Neural cell (in vitro differentiated cells): ENCODE measurements at regions not wholly inside any gene's neighbourhood (a gene's known extent, or its start where the extent isn't known, plus 50 kb on each side); places are given as distances from the start of the nearest gene placed in this dataset.
A peak's percentile ranks its signal among the peaks of the same experiment; 100 is the strongest.

ENCODE experiments used
- H2AFZ ChIP-seq: fragments of 200-600, 300-800 bp; sonication (generic), shearing (Covaris generic); 2 replicates; pipeline ENCODE4 v1.6.0; 2014; ENCODE audit warnings: low read depth, mild to moderate bottlenecking, antibody characterized with exemption, low read length, moderate library complexity
- H3F3A ChIP-seq: fragments of 200-600 bp; shearing (Covaris generic); 2 replicates; pipeline ENCODE4 v1.6.1; 2016; ENCODE audit warnings: mild to moderate bottlenecking, moderate library complexity, mixed read lengths, antibody characterized with exemption, low read length; ENCODE audit not compliant: insufficient read depth, poor library complexity, severe bottlenecking
- H3K27ac ChIP-seq: fragments of 200-600, 300-800 bp; sonication (generic), shearing (Covaris generic); 2 replicates; pipeline ENCODE4 v1.5.1; 2014; ENCODE audit warnings: mild to moderate bottlenecking, low read length, moderate library complexity
- H3K27me3 ChIP-seq: fragments of 300-800, 200-600 bp; sonication (generic), shearing (Covaris generic); 2 replicates; pipeline ENCODE4 v1.6.0; 2014; ENCODE audit warnings: mild to moderate bottlenecking, low read depth, low read length, moderate library complexity; ENCODE audit not compliant: insufficient read depth
- H3K36me3 ChIP-seq: fragments of 300-800, 200-600 bp; sonication (generic), shearing (Covaris generic); 2 replicates; pipeline ENCODE4 v1.5.1; 2014; ENCODE audit warnings: mild to moderate bottlenecking, antibody characterized with exemption, low read length, moderate library complexity; ENCODE audit not compliant: insufficient read depth
- H3K4me2 ChIP-seq: fragments of 300-800, 200-600 bp; sonication (generic), shearing (Covaris generic); 2 replicates; pipeline ENCODE4 v1.6.0; 2014; ENCODE audit warnings: mild to moderate bottlenecking, low read length
- H3K4me3 ChIP-seq: fragments of 300-800, 200-600 bp; sonication (generic), shearing (Covaris generic); 2 replicates; pipeline ENCODE4 v1.5.1; 2014; ENCODE audit warnings: mild to moderate bottlenecking, low read length, moderate library complexity
- H3K79me2 ChIP-seq: fragments of 200-600 bp; shearing (Covaris generic); replicated peaks from 2 replicates; pipeline ENCODE4 v1.6.0; 2014; ENCODE audit warnings: mild to moderate bottlenecking, low read length, moderate library complexity; ENCODE audit not compliant: insufficient read depth
- H3K9ac ChIP-seq: fragments of 300-800, 200-600 bp; sonication (generic), shearing (Covaris generic); 2 replicates; pipeline ENCODE4 v1.6.1; 2016; ENCODE audit warnings: mild to moderate bottlenecking, low read length, mixed read lengths
- H3K9me2 ChIP-seq: fragments of 200-600 bp; shearing (Covaris generic); 2 replicates; pipeline ENCODE4 v1.6.1; 2016; ENCODE audit warnings: mild to moderate bottlenecking, low read length, mixed read lengths; ENCODE audit not compliant: insufficient read depth
- H3K9me3 ChIP-seq: fragments of 200-600, 300-800 bp; sonication (generic), shearing (Covaris generic); 2 replicates; pipeline ENCODE4 v1.6.1; 2016; ENCODE audit warnings: mild to moderate bottlenecking, mixed run types, low read length, moderate library complexity, mixed read lengths
- H4K20me1 ChIP-seq: fragments of 200-600 bp; shearing (Covaris generic); 2 replicates; pipeline ENCODE4 v1.6.1; 2016; ENCODE audit warnings: mild to moderate bottlenecking, mixed run types; ENCODE audit not compliant: insufficient read depth
- EP300 ChIP-seq: fragments of 450-650 bp; conservative IDR thresholded peaks from 2 replicates; pipeline ENCODE4 v1.6.1; 2014; ENCODE audit warnings: antibody characterized with exemption, mild to moderate bottlenecking, moderate library complexity; ENCODE audit not compliant: poor library complexity, severe bottlenecking
- EZH2 ChIP-seq: fragments of 200-600, 300-800 bp; shearing (Covaris generic), sonication (generic); IDR thresholded peaks from 2 replicates; pipeline ENCODE4 v1.6.1; 2014; ENCODE audit warnings: antibody characterized with exemption, low read length, borderline replicate concordance, mild to moderate bottlenecking; ENCODE audit not compliant: insufficient read depth, poor library complexity, severe bottlenecking
- MXI1 ChIP-seq: fragments of 450-650 bp; conservative IDR thresholded peaks from 2 replicates; pipeline ENCODE4 v1.6.1; 2014; ENCODE audit warnings: antibody characterized with exemption, mild to moderate bottlenecking; ENCODE audit not compliant: poor library complexity, severe bottlenecking
- POLR2AphosphoS5 ChIP-seq: IDR thresholded peaks from 2 replicates; pipeline ENCODE4 v1.6.1; 2012
- RAD21 ChIP-seq: fragments of 450-650 bp; conservative IDR thresholded peaks from 2 replicates; pipeline ENCODE4 v1.6.1; 2014; ENCODE audit warnings: antibody characterized with exemption, mild to moderate bottlenecking, moderate library complexity
- SMC3 ChIP-seq: fragments of 450-650 bp; conservative IDR thresholded peaks from 2 replicates; pipeline ENCODE4 v1.6.1; 2014; ENCODE audit warnings: antibody characterized with exemption, mild to moderate bottlenecking, moderate library complexity; ENCODE audit not compliant: poor library complexity
- TAF1 ChIP-seq: IDR thresholded peaks from 2 replicates; pipeline ENCODE4 v1.6.1; 2012; ENCODE audit warnings: low read depth
- TF ChIP-seq, protein P1 (sequence below): fragments of 450-650 bp; IDR thresholded peaks from 2 replicates; pipeline ENCODE4 v1.5.1; 2014; ENCODE audit warnings: antibody characterized with exemption, mild to moderate bottlenecking, moderate library complexity; ENCODE audit not compliant: poor library complexity, severe bottlenecking
- TF ChIP-seq, protein P2 (sequence below): IDR thresholded peaks from 2 replicates; pipeline ENCODE4 v1.6.1; 2012; ENCODE audit warnings: borderline replicate concordance

GRCh38 chr6:95091823-95092436, 485.4 kb upstream of the MANEA start:
- Histone ChIP-seq H3K4me3 (no peak overlapping the region), H3F3A (no peaks in the 10 kb centered on the region)
- no peak for TF ChIP-seq EP300
- peak; percentile 83 for TF ChIP-seq SMC3
- TF ChIP-seq RAD21, result peak; percentile 89
- TF ChIP-seq, protein P1, sequence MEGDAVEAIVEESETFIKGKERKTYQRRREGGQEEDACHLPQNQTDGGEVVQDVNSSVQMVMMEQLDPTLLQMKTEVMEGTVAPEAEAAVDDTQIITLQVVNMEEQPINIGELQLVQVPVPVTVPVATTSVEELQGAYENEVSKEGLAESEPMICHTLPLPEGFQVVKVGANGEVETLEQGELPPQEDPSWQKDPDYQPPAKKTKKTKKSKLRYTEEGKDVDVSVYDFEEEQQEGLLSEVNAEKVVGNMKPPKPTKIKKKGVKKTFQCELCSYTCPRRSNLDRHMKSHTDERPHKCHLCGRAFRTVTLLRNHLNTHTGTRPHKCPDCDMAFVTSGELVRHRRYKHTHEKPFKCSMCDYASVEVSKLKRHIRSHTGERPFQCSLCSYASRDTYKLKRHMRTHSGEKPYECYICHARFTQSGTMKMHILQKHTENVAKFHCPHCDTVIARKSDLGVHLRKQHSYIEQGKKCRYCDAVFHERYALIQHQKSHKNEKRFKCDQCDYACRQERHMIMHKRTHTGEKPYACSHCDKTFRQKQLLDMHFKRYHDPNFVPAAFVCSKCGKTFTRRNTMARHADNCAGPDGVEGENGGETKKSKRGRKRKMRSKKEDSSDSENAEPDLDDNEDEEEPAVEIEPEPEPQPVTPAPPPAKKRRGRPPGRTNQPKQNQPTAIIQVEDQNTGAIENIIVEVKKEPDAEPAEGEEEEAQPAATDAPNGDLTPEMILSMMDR, result peak; percentile 85
- TF ChIP-seq MXI1, result no peak

DNA sequence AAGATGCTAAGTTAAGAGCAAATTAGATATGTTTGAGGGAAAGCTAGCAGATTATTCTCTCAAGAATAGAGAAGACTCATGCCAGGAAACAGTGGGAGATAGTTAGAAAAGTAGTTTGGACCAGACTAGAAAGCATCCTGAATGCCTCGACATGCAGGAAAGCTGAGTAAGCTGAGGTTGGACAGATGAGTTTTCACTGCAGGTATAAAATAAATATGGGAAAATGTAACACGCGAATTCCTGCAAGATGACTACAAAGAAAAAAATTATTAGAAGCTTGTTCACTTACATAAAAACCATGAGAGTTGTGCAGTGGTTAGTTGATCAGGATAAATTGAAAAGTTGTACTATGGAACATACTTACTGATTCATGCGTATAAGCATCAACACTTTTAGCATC, 484.2 kb upstream of the MANEA start:
- no peaks in the 10 kb centered on the region for H3K79me2 ChIP-seq
- no peaks in the 10 kb centered on the region for H3K9me2 ChIP-seq
- TF ChIP-seq SMC3 (no peak), EP300 (no peak)
- TF ChIP-seq, protein P1, result no peak
- no peaks in the 10 kb centered on the region for H4K20me1 ChIP-seq
- no peaks in the 10 kb centered on the region for H3K27me3 ChIP-seq
- H3K4me2 ChIP-seq, result no peak overlapping the region
- H3K36me3 ChIP-seq, result no peaks in the 10 kb centered on the region
- no peaks in the 10 kb centered on the region for H3F3A ChIP-seq
- H2AFZ ChIP-seq, result no peak overlapping the region
- H3K9me3 ChIP-seq, result no peaks in the 10 kb centered on the region
- no peak overlapping the region for H3K9ac ChIP-seq
- H3K4me3 ChIP-seq, result no peak overlapping the region
- no peak overlapping the region for H3K27ac ChIP-seq

More at GRCh38 chr6:95091823-95092436, 485.4 kb upstream of the MANEA start:
- H3K36me3 ChIP-seq, result no peaks in the 10 kb centered on the region
- no peak overlapping the region for H2AFZ ChIP-seq
- no peak overlapping the region for H3K9ac ChIP-seq
- no peaks in the 10 kb centered on the region for H3K9me3 ChIP-seq
- no peaks in the 10 kb centered on the region for H3K79me2 ChIP-seq
- no peaks in the 10 kb centered on the region for H3K9me2 ChIP-seq
- H3K27me3 ChIP-seq, result no peaks in the 10 kb centered on the region
- no peak overlapping the region for H3K4me2 ChIP-seq
- no peak overlapping the region for H3K27ac ChIP-seq
- H4K20me1 ChIP-seq, result no peaks in the 10 kb centered on the region

GRCh38 chr6:95094751-95095663, 482.3 kb upstream of the MANEA start:
- no peak overlapping the region for H3K4me2 ChIP-seq
- H4K20me1 ChIP-seq, result no peaks in the 10 kb centered on the region
- no peaks in the 10 kb centered on the region for H3K36me3 ChIP-seq
- no peaks in the 10 kb centered on the region for H3K27me3 ChIP-seq
- H3F3A ChIP-seq, result no peaks in the 10 kb centered on the region
- TF ChIP-seq TAF1, result no peak
- no peak for TF ChIP-seq SMC3
- TF ChIP-seq, protein P2, sequence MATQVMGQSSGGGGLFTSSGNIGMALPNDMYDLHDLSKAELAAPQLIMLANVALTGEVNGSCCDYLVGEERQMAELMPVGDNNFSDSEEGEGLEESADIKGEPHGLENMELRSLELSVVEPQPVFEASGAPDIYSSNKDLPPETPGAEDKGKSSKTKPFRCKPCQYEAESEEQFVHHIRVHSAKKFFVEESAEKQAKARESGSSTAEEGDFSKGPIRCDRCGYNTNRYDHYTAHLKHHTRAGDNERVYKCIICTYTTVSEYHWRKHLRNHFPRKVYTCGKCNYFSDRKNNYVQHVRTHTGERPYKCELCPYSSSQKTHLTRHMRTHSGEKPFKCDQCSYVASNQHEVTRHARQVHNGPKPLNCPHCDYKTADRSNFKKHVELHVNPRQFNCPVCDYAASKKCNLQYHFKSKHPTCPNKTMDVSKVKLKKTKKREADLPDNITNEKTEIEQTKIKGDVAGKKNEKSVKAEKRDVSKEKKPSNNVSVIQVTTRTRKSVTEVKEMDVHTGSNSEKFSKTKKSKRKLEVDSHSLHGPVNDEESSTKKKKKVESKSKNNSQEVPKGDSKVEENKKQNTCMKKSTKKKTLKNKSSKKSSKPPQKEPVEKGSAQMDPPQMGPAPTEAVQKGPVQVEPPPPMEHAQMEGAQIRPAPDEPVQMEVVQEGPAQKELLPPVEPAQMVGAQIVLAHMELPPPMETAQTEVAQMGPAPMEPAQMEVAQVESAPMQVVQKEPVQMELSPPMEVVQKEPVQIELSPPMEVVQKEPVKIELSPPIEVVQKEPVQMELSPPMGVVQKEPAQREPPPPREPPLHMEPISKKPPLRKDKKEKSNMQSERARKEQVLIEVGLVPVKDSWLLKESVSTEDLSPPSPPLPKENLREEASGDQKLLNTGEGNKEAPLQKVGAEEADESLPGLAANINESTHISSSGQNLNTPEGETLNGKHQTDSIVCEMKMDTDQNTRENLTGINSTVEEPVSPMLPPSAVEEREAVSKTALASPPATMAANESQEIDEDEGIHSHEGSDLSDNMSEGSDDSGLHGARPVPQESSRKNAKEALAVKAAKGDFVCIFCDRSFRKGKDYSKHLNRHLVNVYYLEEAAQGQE, result no peak
- TF ChIP-seq MXI1, result no peak
- no peak for TF ChIP-seq EZH2
- TF ChIP-seq POLR2AphosphoS5, result no peak
- TF ChIP-seq, protein P1, result no peak
- no peak for TF ChIP-seq RAD21
- no peak for TF ChIP-seq EP300
- H3K4me3 ChIP-seq, result no peak overlapping the region
- no peak overlapping the region for H3K9ac ChIP-seq
- H3K79me2 ChIP-seq, result no peaks in the 10 kb centered on the region
- no peaks in the 10 kb centered on the region for H3K9me2 ChIP-seq
- H2AFZ ChIP-seq, result no peak overlapping the region
- H3K27ac ChIP-seq, result no peak overlapping the region
- no peaks in the 10 kb centered on the region for H3K9me3 ChIP-seq
